GM18511 (cell line): ENCODE measurements at regions not wholly inside any gene's neighbourhood (a gene's known extent, or its start where the extent isn't known, plus 50 kb on each side); places are given as distances from the start of the nearest gene placed in this dataset.

Experiments used
- ATAC-seq: cut with Tn5 transposase; IDR thresholded peaks from one replicate; pipeline ENCODE4 v1.9.1; 2021; ENCODE audit warnings: mild to moderate bottlenecking, moderate library complexity; ENCODE audit not compliant: unreplicated experiment

DNA sequence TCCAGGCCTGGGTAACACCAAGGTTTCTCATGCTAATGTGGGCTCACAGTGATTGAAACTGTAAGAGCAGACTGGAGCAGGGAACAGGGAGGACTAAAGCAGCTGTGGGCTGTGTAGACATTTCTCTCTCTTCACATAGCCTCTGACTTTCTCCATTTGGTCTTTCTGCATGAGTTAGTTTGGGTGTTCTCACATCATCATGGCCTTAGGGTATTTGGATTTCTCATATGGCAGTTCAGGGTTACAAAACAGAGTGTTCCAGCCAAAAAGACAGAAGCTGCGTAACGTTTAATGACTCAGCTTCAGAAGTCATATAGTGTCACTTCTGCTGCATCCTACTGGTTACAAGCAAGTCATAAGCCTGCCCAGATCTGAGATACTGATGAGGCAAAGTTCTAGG lies 52.0 kb upstream of the OSBPL8 start:
- no peak for ATAC-seq

DNA sequence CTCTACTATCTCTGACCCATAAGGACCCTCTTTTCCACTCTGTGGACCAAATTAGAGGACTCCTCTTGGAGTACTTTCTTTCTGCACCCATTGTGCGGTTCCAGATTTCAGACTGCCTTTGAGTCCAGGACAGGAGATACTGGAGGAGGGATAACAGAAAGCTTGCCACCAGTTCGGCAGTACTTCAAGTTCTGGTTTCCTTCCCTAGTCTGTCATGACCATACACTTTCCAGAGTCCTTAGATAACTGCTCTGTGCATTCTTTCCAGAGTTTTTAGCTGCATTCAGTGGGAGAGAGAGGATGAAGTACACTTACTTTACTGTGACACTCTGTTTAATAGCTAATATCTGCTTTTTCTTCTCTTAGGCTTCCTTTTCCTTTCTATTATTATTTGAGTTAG lies 54.8 kb upstream of the OSBPL8 start:
- ATAC-seq, result no peak

DNA sequence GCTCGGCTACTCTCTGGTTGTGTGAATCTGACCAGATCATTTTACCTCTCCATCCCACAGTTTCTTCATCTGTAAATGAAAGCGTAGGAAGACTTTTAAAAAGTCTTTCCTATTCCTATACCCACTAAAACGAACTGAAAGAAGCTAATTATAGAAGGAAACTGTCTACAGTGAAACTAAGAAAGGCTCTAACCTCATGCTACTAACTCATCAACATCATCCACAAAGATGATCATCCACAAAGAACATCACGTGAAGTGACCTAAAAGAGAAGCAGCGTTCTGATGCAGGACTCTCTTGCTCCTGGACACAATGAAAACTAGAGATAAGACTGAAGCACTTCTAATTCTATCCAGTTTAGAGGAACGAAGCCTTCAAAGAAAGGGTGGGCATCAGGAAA lies 58.5 kb upstream of the OSBPL8 start:
- ATAC-seq, result no peak

- peak; percentile 84 for ATAC-seq
These were observed 62.0 kb upstream of the OSBPL8 start for GRCh38 chr12:76621582-76622024.

- no peak for ATAC-seq
These were observed 62.8 kb upstream of the OSBPL8 start for GRCh38 chr12:76622351-76622750.

DNA sequence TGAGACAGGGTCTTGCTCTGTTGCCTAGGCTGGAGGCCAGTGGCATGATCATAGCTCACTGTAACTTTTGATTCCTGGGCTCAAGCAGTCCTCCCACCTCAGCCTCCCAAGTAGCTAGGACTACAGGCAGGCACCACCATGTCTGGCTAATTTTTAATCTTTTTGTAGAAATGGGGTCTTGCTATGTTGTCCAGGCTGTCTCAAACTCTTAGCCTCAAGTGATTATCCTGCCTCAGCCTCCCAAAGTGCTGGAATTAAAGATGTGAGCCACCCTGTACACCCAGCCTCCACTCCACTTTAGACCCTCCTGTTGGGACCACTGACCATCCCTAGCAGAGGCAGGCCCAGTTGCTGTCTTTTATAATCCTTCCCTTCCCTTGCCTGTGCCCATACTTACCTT lies 63.3 kb upstream of the OSBPL8 start:
- no peak for ATAC-seq

- no peak for ATAC-seq
These were observed 64.4 kb upstream of the OSBPL8 start for GRCh38 chr12:76623931-76624330.

GRCh38 chr12:76627346-76628135 lies 68.0 kb upstream of the OSBPL8 start:
- ATAC-seq, result no peak

DNA sequence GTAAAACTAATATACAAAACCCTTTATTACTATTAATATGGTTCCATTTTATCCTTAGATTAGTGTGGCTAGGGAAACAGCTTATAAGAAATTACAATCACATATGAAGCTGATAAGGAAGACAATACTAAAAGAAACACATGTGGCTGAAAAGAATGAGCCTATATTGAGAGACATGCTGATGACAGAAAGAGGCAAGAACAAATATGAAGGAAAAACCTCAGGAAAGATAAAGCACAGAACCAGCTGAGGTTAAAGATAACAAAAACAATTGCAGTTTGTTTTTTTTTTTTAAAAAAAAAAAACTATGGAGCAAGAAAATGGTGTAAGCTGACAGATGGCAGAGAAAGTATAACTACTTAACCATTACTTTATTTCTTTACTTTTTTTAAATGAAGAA lies 69.2 kb upstream of the OSBPL8 start:
- ATAC-seq, result no peak

GRCh38 chr12:76631741-76632140 lies 72.2 kb upstream of the OSBPL8 start:
- ATAC-seq, result no peak

GRCh38 chr12:76633415-76633814 lies 73.8 kb upstream of the OSBPL8 start:
- ATAC-seq, result no peak

GRCh38 chr12:76634133-76634532 lies 74.6 kb upstream of the OSBPL8 start:
- ATAC-seq, result no peak

DNA sequence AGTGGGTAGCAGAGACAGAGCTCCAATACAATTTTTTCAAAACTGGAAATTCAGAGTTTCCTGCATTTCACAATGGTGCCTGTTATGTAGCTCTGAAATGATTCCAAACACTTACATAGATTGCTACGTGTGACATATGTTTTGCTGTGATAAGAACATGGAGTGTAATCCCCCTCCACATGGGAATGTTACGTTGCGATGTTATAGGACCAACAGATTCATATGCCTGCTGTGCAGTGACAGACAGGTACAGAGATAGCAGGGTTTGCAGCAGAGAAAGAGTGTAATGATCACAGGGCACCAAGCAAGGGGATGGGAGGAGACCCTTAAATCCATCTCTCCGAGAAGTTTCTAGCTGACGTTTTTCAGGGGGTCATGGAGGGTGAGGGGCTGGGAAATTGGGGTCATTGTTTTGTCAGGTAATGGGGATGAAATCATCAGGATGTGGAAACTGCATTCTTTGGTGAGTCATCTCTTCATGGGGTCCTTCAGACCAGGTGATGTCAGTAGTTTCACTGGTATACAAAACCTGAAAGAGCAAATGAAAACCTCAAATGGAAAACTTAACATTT lies 76.6 kb upstream of the OSBPL8 start:
- ATAC-seq, result no peak

GRCh38 chr12:76637807-76638206 lies 78.2 kb upstream of the OSBPL8 start:
- ATAC-seq, result no peak

- ATAC-seq, result no peak
These were observed 80.1 kb upstream of the OSBPL8 start for GRCh38 chr12:76639646-76640045.

DNA sequence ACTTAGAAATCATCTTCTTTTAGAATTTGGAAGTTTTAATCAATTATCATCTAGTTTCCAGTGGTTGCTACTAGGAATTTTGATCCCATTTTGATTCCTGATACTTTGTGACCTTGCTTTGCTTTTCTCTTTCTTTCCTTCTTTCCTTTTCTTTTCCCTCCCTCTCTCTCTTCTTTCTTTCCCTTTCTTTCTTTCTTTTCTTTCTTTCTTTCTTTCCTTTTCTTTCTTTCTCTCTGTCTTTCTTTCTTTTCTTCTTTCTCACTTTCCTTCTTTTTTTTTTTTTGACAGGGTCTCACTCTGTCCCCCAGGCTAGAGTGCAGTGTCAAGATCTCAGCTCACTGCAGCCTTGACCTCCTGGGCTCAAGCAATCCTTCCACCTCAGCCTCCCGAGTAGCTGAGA lies 81.5 kb upstream of the OSBPL8 start:
- ATAC-seq, result no peak

- no peak for ATAC-seq
These were observed 82.4 kb upstream of the OSBPL8 start for GRCh38 chr12:76641961-76642360.

GRCh38 chr12:76643438-76643837 lies 83.9 kb upstream of the OSBPL8 start:
- no peak for ATAC-seq

DNA sequence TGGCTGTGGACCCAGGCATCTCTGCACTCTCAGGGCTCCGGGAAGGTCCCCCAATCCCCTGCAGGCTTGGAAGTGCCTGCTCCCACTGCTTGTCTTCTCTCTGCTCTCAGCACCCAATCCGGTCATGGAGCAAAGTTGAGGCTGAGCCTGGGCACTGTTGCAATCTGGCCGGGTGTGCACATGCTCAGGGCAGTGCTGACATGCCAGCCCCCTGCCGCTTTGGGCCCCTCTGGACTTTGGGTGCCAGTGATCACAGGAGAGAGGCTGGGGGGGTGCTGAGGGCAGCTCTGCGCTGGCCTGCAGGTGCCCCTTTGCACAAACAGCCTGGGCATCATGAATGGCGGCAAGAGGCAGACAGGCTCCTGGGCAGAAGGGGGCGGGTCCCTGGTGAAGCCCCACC lies 85.4 kb upstream of the OSBPL8 start:
- ATAC-seq, result no peak

DNA sequence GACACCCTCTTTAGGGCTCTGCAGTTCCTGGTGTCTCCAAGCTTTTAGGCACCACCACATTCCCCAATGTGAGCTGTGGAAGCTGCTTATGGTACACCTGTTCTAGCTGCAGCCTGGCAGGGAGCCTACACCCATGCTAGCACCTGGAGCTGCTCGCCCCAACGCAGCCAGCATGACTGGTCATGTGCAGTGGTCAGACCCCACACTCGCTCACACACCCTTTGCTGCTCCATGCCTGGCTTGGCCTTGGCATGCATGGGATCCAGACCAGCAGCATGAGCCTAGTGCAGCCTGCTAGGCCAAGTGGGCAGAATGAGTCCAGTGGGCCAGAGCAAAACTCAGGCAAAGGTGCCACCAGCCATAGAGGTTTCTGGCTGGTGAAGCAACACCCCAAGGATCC lies 86.4 kb upstream of the OSBPL8 start:
- ATAC-seq, result no peak

DNA sequence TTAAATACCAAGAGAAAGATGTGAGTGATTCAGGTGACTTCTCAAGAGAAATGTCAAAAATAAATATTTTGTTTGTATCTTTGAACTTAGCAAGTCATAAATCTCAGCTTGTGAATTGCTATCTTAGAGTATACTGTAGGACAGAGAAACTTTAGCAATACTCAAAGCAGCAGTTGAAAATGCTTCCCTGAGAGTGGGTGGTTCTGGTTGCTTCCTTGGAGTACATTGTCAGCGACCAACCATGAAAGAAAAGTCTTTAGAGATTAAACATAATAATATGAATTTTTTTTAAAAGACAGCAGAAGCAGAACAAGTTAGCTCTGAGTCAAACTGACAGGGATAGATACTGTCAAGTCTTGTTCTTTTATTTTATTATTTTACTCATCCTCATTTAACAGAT lies 86.8 kb upstream of the OSBPL8 start:
- no peak for ATAC-seq

DNA sequence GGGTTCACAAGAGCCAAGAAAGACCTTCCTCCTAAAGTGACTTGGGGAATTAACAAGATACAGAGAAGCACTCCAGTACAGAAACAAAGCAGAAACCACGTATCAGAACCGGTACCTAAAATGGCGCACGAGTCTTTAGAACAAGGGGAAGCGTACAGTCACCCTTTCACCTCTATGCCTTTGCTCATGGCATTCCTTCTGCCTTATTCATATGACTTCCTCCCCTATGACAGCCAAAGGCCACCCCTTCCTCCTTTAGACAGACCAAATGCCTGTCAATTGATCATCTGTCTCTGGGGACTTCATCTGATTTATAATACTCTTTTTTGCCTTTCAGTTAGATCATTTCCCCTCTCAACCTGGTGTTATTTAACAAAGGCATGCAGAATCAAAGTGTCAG lies 89.5 kb upstream of the OSBPL8 start:
- no peak for ATAC-seq

- ATAC-seq, result no peak
These were observed 92.8 kb upstream of the OSBPL8 start for GRCh38 chr12:76652402-76652801.
